ENCODE measurements at regions not wholly inside any gene's neighbourhood (a gene's known extent, or its start where the extent isn't known, plus 50 kb on each side); places are given as distances from the start of the nearest gene placed in this dataset.
"Not testable (repeated sequence)": the region's sequence is repeated elsewhere in the genome, so short reads cannot be mapped to it uniquely, and the experiment has no call there.

DNA sequence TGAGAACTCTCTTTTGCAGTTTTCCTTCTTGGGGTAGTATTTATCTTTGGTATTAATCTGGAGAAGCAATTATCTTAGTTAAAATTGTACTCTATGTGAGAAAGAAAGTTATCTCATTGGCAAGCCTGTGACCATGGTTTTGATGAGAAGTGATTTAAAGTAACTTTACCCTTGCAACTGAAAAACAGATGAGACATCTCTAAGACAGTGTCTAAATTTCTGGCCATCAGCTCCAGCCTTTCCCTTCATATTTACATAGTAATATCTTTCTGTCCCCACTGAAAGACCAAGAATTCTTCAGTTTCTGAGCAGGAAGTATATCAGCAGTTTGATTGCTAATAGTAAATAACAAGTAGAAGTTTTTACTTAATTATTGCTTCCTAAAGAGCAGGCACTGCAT, 386.1 kb upstream of the SYNCRIP start:
- no peak for DNase-seq

GRCh38 chr6:86026890-86027289, 384.2 kb upstream of the SYNCRIP start:
- not testable (repeated sequence) for DNase-seq

GRCh38 chr6:86017236-86017635, 374.6 kb upstream of the SYNCRIP start:
- DNase-seq = no peak

DNA sequence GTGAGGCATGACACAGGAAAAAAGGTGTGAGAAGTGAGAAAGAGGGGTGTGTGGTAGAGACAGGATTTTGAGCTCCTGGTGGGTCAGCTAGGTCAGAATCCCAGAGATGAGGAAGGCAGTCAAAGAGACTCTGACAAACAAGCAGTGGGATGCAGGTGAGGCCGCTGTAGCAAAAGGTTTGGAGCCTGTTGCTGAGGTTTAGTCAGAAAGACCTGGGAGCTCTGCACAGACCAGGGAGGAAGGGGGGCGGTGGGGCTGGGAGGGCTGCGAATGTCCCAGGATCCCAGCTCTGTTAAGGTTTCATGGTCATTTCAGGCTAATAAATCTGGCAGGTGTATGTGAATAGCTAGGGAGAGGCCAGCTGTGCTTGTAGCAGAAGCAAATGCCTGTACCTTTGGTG, 373.9 kb upstream of the SYNCRIP start:
- DNase-seq = no peak

DNA sequence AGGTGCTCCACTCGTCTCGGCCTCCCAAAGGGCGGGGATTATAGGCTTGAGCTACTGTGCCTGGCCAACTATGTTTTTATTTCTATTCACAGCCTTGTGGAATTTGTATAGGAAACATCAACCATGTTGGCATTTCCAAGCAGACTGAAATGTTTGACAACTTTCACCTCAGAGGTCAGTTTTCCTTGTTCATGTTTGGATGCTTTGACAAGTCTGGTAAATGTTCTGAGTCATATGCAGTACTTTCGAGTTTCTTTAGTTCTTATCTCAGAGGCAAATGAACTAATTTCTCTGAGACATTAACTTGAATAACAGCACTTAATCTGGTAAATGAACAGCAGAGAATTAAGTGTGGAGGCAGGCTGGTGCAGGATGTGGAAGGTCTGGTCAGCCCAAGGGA, 373.4 kb upstream of the SYNCRIP start:
- no peak for DNase-seq

GRCh38 chr6:86012991-86013390, 370.3 kb upstream of the SYNCRIP start:
- not testable (repeated sequence) for DNase-seq

DNA sequence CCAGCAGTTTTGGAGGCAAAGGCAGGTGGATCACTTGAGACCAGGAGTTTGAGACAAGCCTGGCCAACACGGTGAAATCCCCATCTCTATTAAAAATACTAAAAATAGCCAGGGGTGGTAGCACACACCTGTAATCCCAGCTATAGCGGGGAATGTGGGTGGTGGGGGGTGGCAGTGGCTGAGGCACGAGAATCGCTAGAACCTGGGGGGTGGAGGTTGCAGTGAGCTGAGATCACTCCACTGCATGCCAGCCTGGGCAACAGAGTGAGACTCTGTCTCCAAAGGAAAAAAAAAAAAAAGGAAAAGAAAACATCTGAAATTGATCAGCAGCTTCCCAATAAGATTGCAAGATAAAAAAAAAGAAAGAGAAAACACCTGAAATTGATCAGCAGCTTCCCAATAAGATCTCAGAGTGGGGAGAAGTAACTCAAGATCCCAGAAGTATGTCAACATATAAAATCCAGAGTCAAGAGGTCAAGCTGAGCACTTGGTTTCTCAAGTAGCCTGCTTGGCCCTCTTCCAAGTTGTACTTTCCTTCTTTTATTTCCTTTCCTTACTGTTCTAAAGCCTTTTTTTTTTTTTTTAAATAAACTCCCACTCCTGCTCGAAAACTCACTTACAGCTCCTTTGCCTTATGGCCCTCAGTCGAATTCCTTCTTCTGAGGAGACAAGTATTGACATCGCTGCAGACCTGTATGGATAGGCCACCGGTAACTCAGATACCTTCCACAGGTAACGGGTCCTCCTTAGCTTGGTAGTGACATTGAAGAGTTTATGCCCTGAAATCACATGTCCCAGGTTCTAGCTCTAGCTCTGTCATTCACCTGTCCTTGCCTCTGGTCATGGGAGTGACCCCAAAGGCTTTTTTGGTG, 368.5 kb upstream of the SYNCRIP start:
- DNase-seq = no peak

- no peak for DNase-seq
Observed at GRCh38 chr6:85997206-85997605, 354.5 kb upstream of the SYNCRIP start.

DNA sequence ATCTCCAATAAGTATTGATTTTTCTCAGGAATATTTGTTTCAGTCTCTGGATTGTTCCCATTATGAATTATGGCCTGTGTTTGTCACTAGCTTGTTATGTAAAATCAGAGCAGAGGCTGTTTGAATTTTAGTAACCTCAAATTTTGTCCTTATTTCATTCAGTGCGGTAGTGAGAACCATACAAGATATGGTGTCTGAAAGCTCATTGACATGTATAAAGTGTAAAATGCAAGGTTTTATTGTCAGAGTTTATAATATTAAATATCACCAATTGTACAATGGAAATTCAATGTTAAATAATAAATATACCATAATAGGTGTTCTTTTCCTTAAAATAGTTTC, 353.3 kb upstream of the SYNCRIP start:
- no peak for DNase-seq

DNA sequence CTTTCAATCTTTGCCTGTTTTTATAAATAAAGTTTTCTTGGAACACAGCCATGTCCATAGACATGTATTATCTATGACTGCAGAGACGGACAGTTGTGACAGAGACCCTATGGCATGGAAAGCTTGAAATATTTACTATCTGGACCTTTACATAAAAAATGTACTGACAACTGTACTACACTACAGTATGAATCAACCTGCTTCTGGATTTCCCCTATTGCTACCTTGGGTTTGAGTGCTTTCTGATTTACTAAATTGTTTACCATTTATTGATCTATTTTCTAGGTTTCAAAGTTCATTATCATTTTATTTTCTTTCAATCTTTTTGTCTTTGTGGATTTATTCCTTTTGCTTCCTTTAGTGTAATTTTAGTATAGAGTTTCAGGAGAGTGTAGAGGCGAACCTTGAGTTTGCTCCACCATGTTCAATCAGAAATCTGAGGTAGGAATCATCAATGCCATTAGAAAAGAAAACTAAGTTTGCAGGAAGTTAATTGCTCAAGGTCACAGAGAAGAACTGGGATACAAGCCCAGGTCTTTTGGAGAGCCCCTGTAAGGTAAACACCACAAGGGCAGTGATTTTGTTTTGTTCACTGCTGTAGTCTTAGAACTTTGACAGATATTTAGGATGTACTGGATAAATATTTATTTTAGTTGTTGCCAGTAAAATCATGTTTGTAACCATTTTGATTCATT, 352.8 kb upstream of the SYNCRIP start:
- DNase-seq = no peak

- no peak for DNase-seq
Observed at GRCh38 chr6:85986681-85987080, 344.0 kb upstream of the SYNCRIP start.

DNA sequence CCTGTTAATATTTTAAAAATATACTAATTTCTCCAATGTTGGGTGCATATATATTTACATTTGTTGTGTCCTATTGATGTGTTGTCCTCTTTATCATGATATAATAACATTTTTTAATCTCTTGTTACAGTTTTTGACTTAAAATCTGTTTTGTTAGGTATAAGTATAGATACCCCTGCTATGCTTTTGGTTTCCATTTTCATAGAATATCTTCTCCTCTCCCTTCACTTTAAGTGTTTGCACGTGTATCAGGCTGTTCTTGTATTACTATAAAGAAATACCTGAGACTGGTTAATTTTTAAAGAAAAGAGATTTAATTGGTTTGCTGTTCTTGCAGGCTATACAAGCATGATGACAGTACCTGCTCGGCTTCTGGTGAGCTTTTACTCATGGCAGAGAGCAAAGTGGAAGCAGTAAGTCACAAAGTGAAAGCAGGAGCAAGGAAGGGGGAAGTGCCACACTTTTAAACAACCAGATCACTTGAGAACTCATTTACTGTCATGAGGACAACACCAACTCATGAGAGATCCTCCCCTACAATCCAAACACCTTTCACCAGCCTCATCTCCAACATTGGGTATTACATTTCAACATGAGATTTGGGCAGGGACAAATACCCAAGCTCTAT, 340.5 kb upstream of the SYNCRIP start:
- no peak for DNase-seq

DNA sequence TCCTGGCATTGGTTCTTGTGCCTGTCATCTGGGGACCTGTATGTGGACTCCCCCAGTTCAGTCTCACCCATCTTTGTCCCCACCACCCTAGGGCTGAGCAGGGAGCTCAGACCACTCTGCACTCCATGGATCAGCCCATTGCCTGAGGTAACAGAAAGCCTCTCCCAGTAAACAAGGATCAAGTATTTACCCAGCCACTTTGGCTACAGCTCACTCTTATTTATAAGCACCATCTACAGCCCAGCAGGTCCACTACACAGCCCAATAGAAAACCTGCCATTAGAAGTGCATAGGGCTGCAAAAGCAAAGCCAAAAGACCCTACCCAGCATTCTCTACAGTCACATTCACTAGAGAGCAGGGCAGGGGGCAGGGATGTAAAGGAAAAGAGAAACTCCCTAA, 335.0 kb upstream of the SYNCRIP start:
- DNase-seq = no peak

GRCh38 chr6:85975957-85976356, 333.3 kb upstream of the SYNCRIP start:
- DNase-seq = no peak

- no peak for DNase-seq
Observed at GRCh38 chr6:85971238-85971637, 328.6 kb upstream of the SYNCRIP start.

- DNase-seq = no peak
Observed at GRCh38 chr6:85966828-85967227, 324.1 kb upstream of the SYNCRIP start.

DNA sequence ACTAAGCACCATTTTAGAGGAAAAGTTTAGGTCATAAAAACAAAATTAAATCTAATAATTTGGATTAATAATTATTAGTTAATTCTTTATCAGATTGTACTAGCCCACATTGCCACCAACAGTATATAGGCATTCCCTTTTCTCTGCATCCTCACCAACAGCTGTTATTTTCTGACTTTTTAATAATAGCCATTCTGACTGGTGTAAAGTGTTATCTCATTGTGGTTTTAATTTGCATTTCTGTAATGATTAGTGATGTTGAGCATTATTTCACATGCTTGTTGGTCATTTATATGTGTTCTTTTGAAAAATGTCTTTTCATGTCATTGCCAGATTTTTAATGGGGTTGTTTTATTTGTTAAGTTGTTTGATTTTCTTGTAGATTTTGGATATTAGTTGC, 319.1 kb upstream of the SYNCRIP start:
- DNase-seq = no peak

GRCh38 chr6:85961125-85961524, 318.4 kb upstream of the SYNCRIP start:
- no peak for DNase-seq

GRCh38 chr6:85948481-85948880, 305.8 kb upstream of the SYNCRIP start:
- no peak for DNase-seq

GRCh38 chr6:85945459-85946185, 302.9 kb upstream of the SYNCRIP start:
- DNase-seq = no peak

- DNase-seq = no peak
Observed at GRCh38 chr6:85944776-85945175, 302.1 kb upstream of the SYNCRIP start.

DNA sequence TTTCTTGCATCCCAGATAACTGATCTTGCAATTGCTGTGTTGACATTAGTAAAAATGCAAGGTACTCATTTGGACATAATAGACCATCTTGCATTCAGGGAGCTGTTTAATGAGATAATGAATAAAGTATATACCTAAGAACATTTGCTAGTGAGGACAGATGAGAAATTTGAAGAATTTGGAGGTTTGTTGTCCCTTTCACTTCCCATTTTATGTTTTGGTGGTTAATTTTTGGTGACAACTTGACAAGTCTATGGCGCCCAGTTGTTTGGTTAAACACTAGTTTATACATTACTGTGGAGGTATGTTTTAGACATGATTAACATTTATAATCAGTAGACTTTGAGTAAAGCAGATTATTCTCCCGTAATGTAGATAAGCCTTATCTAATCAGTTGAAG, 300.2 kb upstream of the SYNCRIP start:
- DNase-seq = no peak

GRCh38 chr6:85936916-85937315, 294.2 kb upstream of the SYNCRIP start:
- no peak for DNase-seq

All from NCI-H1048 (cell line).